ENCODE measurements at regions not wholly inside any gene's neighbourhood (a gene's known extent, or its start where the extent isn't known, plus 50 kb on each side); places are given as distances from the start of the nearest gene placed in this dataset.

DNA sequence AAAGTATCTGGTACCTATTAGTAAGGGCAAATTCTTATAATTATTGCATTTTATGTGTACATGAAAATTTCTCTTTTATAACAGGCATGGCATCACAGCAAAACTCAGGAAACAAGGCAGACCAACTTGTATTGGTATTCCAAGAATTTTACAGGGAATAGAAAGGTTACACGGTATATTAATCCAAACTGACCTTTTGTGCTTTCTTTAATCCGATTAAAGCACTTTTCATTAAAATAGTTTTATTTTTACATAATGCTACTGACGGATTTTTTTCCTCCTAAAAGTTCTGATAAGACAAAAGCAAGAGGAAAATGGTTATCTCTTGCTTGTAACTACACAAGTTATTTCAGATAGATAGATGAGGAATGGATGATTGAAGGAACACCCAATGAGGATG lies 137.0 kb upstream of the SLCO3A1 start:
- H3K9me2 ChIP-seq (replicated peaks; ENCODE audit: insufficient read depth, low read length) = no peaks in the 10 kb centered on the region
- H3K36me3 ChIP-seq (ENCODE audit: low read length) = no peaks in the 10 kb centered on the region
- H3K9ac ChIP-seq (ENCODE audit: low read length) = no peak overlapping the region
- no peaks in the 10 kb centered on the region for H3F3A ChIP-seq (ENCODE audit: insufficient read depth)
- H3K9me3 ChIP-seq (ENCODE audit: insufficient read depth, low read length) = no peaks in the 10 kb centered on the region
- no peak for TF ChIP-seq EZH2phosphoT487 (conservative IDR thresholded peaks at IDR 0.05; ENCODE audit: low read length)
- TF ChIP-seq, protein P1, sequence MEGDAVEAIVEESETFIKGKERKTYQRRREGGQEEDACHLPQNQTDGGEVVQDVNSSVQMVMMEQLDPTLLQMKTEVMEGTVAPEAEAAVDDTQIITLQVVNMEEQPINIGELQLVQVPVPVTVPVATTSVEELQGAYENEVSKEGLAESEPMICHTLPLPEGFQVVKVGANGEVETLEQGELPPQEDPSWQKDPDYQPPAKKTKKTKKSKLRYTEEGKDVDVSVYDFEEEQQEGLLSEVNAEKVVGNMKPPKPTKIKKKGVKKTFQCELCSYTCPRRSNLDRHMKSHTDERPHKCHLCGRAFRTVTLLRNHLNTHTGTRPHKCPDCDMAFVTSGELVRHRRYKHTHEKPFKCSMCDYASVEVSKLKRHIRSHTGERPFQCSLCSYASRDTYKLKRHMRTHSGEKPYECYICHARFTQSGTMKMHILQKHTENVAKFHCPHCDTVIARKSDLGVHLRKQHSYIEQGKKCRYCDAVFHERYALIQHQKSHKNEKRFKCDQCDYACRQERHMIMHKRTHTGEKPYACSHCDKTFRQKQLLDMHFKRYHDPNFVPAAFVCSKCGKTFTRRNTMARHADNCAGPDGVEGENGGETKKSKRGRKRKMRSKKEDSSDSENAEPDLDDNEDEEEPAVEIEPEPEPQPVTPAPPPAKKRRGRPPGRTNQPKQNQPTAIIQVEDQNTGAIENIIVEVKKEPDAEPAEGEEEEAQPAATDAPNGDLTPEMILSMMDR (IDR thresholded peaks at IDR 0.05; ENCODE audit: insufficient read depth, low read length, poor library complexity, severe bottlenecking) = no peak
- no peak overlapping the region for H3K4me2 ChIP-seq (ENCODE audit: low read depth, low read length, poor library complexity, severe bottlenecking)
- H3K27ac ChIP-seq (ENCODE audit: low read depth, low read length) = no peak overlapping the region
- no peaks in the 10 kb centered on the region for H3K27me3 ChIP-seq (ENCODE audit: low read length)
- H3K79me2 ChIP-seq (ENCODE audit: insufficient read depth, low read length) = no peaks in the 10 kb centered on the region
- H2AFZ ChIP-seq (ENCODE audit: low read depth, low read length, severe bottlenecking) = no peak overlapping the region
- no peaks in the 10 kb centered on the region for H4K20me1 ChIP-seq (ENCODE audit: low read depth, low read length)
- no peak overlapping the region for H3K4me3 ChIP-seq (ENCODE audit: insufficient read depth, low read length, poor library complexity, severe bottlenecking)

DNA sequence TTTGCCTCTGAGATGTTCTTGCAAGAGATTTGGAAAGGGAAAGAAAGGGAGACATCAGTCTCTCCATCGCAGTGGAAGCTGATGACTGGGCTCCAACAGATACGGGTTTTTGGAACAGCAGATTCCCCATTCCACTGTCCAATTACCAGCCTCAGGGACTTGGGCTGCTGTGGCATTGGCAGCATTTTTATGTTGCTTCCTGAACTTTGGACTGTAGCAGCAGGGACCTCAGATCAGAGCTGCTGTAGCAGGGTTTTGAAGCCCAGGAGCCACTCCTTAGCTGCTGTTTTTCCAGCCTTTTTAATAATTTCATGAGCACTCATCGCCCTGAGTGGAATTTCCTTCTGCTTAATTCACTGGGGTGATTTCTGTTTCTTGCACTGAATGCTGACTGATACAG lies 135.7 kb upstream of the SLCO3A1 start:
- Histone ChIP-seq H3K36me3 (ENCODE audit: low read length) (no peaks in the 10 kb centered on the region), H3K27me3 (ENCODE audit: low read length) (no peaks in the 10 kb centered on the region), H3K4me2 (ENCODE audit: low read depth, low read length, poor library complexity, severe bottlenecking) (no peak overlapping the region), H3K4me3 (ENCODE audit: insufficient read depth, low read length, poor library complexity, severe bottlenecking) (no peak overlapping the region), H3K9me2 (replicated peaks; ENCODE audit: insufficient read depth, low read length) (no peaks in the 10 kb centered on the region), H3F3A (ENCODE audit: insufficient read depth) (no peaks in the 10 kb centered on the region), H3K79me2 (ENCODE audit: insufficient read depth, low read length) (no peaks in the 10 kb centered on the region), H4K20me1 (ENCODE audit: low read depth, low read length) (no peaks in the 10 kb centered on the region), H3K9ac (ENCODE audit: low read length) (no peak overlapping the region), H3K27ac (ENCODE audit: low read depth, low read length) (no peak overlapping the region), H2AFZ (ENCODE audit: low read depth, low read length, severe bottlenecking) (no peak overlapping the region), H3K9me3 (ENCODE audit: insufficient read depth, low read length) (no peaks in the 10 kb centered on the region)
- TF ChIP-seq, protein P1 (IDR thresholded peaks at IDR 0.05; ENCODE audit: insufficient read depth, low read length, poor library complexity, severe bottlenecking) = no peak
- TF ChIP-seq EZH2phosphoT487 (conservative IDR thresholded peaks at IDR 0.05; ENCODE audit: low read length) = no peak

DNA sequence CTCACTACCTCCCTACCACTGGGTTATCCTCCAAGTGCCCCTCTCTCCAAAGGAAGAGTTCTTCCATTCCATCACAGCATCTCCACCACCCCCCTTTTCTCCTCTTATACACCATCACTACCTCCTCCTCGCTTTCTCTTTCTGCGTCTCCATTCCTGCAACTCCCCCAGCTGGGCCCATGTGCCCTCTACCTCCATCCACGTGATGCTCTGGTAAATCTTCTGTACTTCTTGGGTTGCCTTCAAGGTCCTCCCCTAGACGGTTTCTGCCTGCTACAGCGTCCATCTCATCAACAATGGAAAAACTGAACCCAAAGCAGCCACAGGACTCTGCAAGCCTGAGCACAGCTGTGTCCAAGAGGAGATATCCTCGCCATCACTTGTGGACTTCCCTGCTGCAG lies 129.5 kb upstream of the SLCO3A1 start:
- Histone ChIP-seq H3K9ac (ENCODE audit: low read length) (no peak overlapping the region), H3K27me3 (ENCODE audit: low read length) (no peaks in the 10 kb centered on the region), H3K4me2 (ENCODE audit: low read depth, low read length, poor library complexity, severe bottlenecking) (no peak overlapping the region), H3K9me3 (ENCODE audit: insufficient read depth, low read length) (no peaks in the 10 kb centered on the region), H3K9me2 (replicated peaks; ENCODE audit: insufficient read depth, low read length) (no peaks in the 10 kb centered on the region), H4K20me1 (ENCODE audit: low read depth, low read length) (no peaks in the 10 kb centered on the region), H3K36me3 (ENCODE audit: low read length) (no peaks in the 10 kb centered on the region), H3K4me3 (ENCODE audit: insufficient read depth, low read length, poor library complexity, severe bottlenecking) (no peak overlapping the region), H3F3A (ENCODE audit: insufficient read depth) (no peaks in the 10 kb centered on the region), H2AFZ (ENCODE audit: low read depth, low read length, severe bottlenecking) (no peak overlapping the region), H3K27ac (ENCODE audit: low read depth, low read length) (no peak overlapping the region), H3K79me2 (ENCODE audit: insufficient read depth, low read length) (no peaks in the 10 kb centered on the region)
- TF ChIP-seq EZH2phosphoT487 (conservative IDR thresholded peaks at IDR 0.05; ENCODE audit: low read length) = no peak
- TF ChIP-seq, protein P1 (IDR thresholded peaks at IDR 0.05; ENCODE audit: insufficient read depth, low read length, poor library complexity, severe bottlenecking) = no peak

Measured in SU-DHL-6 (cell line).